ENCODE measurements at regions not wholly inside any gene's neighbourhood (a gene's known extent, or its start where the extent isn't known, plus 50 kb on each side); places are given as distances from the start of the nearest gene placed in this dataset.

GRCh38 chr3:83093222-83093572, 1331.8 kb upstream of the GBE1 start:
- H3K4me3 ChIP-seq (ENCODE audit: control insufficient read depth, low read depth, low read length) = no peak overlapping the region
- TF ChIP-seq CTCF (conservative IDR thresholded peaks at IDR 0.05; ENCODE audit: control insufficient read depth, insufficient read depth, low read depth, low read length) = no peak
- no peak for DNase-seq (ENCODE audit: low read depth)

GRCh38 chr3:83092521-83093221, 1331.2 kb upstream of the GBE1 start:
- no peak overlapping the region for H3K4me3 ChIP-seq (ENCODE audit: control insufficient read depth, low read depth, low read length)
- no peak for TF ChIP-seq CTCF (conservative IDR thresholded peaks at IDR 0.05; ENCODE audit: control insufficient read depth, insufficient read depth, low read depth, low read length)
- no peak for DNase-seq (ENCODE audit: low read depth)

GRCh38 chr3:83076041-83076440, 1314.6 kb upstream of the GBE1 start:
- TF ChIP-seq CTCF (conservative IDR thresholded peaks at IDR 0.05; ENCODE audit: control insufficient read depth, insufficient read depth, low read depth, low read length) = no peak
- no peak overlapping the region for H3K4me3 ChIP-seq (ENCODE audit: control insufficient read depth, low read depth, low read length)
- DNase-seq (ENCODE audit: low read depth) = no peak

- no peak overlapping the region for H3K4me3 ChIP-seq (ENCODE audit: control insufficient read depth, low read depth, low read length)
- no peak for DNase-seq (ENCODE audit: low read depth)
- no peak for TF ChIP-seq CTCF (conservative IDR thresholded peaks at IDR 0.05; ENCODE audit: control insufficient read depth, insufficient read depth, low read depth, low read length)
Observed at GRCh38 chr3:83074485-83074884, 1313.0 kb upstream of the GBE1 start.

GRCh38 chr3:83065851-83066460, 1304.5 kb upstream of the GBE1 start:
- no peak for DNase-seq (ENCODE audit: low read depth)
- TF ChIP-seq CTCF (conservative IDR thresholded peaks at IDR 0.05; ENCODE audit: control insufficient read depth, insufficient read depth, low read depth, low read length) = no peak
- no peak overlapping the region for H3K4me3 ChIP-seq (ENCODE audit: control insufficient read depth, low read depth, low read length)

- H3K4me3 ChIP-seq (ENCODE audit: control insufficient read depth, low read depth, low read length) = no peak overlapping the region
- no peak for DNase-seq (ENCODE audit: low read depth)
- no peak for TF ChIP-seq CTCF (conservative IDR thresholded peaks at IDR 0.05; ENCODE audit: control insufficient read depth, insufficient read depth, low read depth, low read length)
Observed at GRCh38 chr3:83063446-83063845, 1302.0 kb upstream of the GBE1 start.

Data from fibroblast of mammary gland (primary cell).